ENCODE measurements at regions not wholly inside any gene's neighbourhood (a gene's known extent, or its start where the extent isn't known, plus 50 kb on each side); places are given as distances from the start of the nearest gene placed in this dataset.

DNA sequence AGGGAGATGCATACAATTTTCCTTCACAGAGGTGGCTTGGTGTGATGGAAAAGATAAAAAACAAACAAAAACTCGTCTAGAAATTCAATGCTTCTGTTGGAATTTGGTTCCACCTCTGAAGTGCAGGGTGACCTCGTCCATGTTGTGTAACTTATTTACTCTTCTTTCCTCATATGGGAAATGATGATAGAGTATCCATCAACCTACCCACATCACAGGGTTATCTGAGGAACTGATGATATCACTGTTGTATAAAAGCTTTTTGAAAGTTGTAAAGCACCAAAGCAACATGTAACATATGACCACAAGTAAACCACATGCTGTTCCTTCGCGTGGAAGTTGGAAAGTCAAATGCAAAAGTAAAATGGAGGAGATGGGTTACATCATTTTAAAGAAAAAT, 212.0 kb upstream of the SGK1 start:
- TF ChIP-seq, protein P1, sequence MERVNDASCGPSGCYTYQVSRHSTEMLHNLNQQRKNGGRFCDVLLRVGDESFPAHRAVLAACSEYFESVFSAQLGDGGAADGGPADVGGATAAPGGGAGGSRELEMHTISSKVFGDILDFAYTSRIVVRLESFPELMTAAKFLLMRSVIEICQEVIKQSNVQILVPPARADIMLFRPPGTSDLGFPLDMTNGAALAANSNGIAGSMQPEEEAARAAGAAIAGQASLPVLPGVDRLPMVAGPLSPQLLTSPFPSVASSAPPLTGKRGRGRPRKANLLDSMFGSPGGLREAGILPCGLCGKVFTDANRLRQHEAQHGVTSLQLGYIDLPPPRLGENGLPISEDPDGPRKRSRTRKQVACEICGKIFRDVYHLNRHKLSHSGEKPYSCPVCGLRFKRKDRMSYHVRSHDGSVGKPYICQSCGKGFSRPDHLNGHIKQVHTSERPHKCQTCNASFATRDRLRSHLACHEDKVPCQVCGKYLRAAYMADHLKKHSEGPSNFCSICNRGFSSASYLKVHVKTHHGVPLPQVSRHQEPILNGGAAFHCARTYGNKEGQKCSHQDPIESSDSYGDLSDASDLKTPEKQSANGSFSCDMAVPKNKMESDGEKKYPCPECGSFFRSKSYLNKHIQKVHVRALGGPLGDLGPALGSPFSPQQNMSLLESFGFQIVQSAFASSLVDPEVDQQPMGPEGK (CRISPR knock-in tag; IDR thresholded peaks at IDR 0.05; ENCODE audit: borderline replicate concordance): no peak
- no peak for TF ChIP-seq ZFP3 (CRISPR knock-in tag; IDR thresholded peaks at IDR 0.05)
- no peak for TF ChIP-seq TOX (CRISPR knock-in tag; IDR thresholded peaks at IDR 0.05; ENCODE audit: borderline replicate concordance)
- TF ChIP-seq, protein P2, sequence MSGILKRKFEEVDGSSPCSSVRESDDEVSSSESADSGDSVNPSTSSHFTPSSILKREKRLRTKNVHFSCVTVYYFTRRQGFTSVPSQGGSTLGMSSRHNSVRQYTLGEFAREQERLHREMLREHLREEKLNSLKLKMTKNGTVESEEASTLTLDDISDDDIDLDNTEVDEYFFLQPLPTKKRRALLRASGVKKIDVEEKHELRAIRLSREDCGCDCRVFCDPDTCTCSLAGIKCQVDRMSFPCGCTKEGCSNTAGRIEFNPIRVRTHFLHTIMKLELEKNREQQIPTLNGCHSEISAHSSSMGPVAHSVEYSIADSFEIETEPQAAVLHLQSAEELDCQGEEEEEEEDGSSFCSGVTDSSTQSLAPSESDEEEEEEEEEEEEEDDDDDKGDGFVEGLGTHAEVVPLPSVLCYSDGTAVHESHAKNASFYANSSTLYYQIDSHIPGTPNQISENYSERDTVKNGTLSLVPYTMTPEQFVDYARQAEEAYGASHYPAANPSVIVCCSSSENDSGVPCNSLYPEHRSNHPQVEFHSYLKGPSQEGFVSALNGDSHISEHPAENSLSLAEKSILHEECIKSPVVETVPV (CRISPR knock-in tag; IDR thresholded peaks at IDR 0.05): no peak
- TF ChIP-seq ZFP30 (CRISPR knock-in tag; IDR thresholded peaks at IDR 0.05): no peak
- TF ChIP-seq, protein P3, sequence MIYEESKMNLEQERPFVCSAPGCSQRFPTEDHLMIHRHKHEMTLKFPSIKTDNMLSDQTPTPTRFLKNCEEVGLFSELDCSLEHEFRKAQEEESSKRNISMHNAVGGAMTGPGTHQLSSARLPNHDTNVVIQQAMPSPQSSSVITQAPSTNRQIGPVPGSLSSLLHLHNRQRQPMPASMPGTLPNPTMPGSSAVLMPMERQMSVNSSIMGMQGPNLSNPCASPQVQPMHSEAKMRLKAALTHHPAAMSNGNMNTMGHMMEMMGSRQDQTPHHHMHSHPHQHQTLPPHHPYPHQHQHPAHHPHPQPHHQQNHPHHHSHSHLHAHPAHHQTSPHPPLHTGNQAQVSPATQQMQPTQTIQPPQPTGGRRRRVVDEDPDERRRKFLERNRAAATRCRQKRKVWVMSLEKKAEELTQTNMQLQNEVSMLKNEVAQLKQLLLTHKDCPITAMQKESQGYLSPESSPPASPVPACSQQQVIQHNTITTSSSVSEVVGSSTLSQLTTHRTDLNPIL (CRISPR knock-in tag; IDR thresholded peaks at IDR 0.05; ENCODE audit: low read depth): no peak
- TF ChIP-seq CSDC2 (CRISPR knock-in tag; IDR thresholded peaks at IDR 0.05): no peak
- no peak for TF ChIP-seq SNAI2 (CRISPR knock-in tag; IDR thresholded peaks at IDR 0.05)
- no peak for TF ChIP-seq ZC3H10 (CRISPR knock-in tag; IDR thresholded peaks at IDR 0.05)
- TF ChIP-seq ESRRG (CRISPR knock-in tag; IDR thresholded peaks at IDR 0.05): no peak
- no peak for TF ChIP-seq ZNF565 (CRISPR knock-in tag; conservative IDR thresholded peaks at IDR 0.05; ENCODE audit: low read depth)
- TF ChIP-seq ARNTL (CRISPR knock-in tag; IDR thresholded peaks at IDR 0.05; ENCODE audit: borderline replicate concordance, low read depth): no peak
- no peak for TF ChIP-seq PPARA (CRISPR knock-in tag; IDR thresholded peaks at IDR 0.05; ENCODE audit: borderline replicate concordance)

All from SK-N-SH treated with all-trans-retinoic acid at 6 μM for 48 hours (cell line).